GM23338 (cell line): ENCODE measurements at regions not wholly inside any gene's neighbourhood (a gene's known extent, or its start where the extent isn't known, plus 50 kb on each side); places are given as distances from the start of the nearest gene placed in this dataset.
A peak's percentile ranks its signal among the peaks of the same experiment; 100 is the strongest.

Experiments used
- ATAC-seq: fragments of 200-7000 bp; cut with Tn5 transposase; 3 replicates; pipeline ENCODE4 v1.9.1; 2020
- DNase-seq: peaks from one replicate; pipeline ENCODE4 v3.0.0-alpha.2; 2015; ENCODE audit warnings: low spot score
- H2AFZ ChIP-seq: fragments of 200-600 bp; sonication (generic); 2 replicates; pipeline ENCODE4 v1.8.0; 2016; ENCODE audit warnings: antibody characterized with exemption, mild to moderate bottlenecking, moderate library complexity
- H3F3A ChIP-seq: fragments of 200-600 bp; sonication (generic); replicated peaks from 2 replicates; pipeline ENCODE4 v1.8.0; 2017; ENCODE audit warnings: antibody characterized with exemption, mixed run types, low read depth
- H3K27ac ChIP-seq: fragments of 200-600 bp; sonication (generic); 2 replicates; pipeline ENCODE4 v1.6.1; 2016; ENCODE audit warnings: low read depth
- H3K27me3 ChIP-seq: fragments of 200-600 bp; sonication (generic); 2 replicates; pipeline ENCODE4 v1.8.0; 2016; ENCODE audit warnings: mild to moderate bottlenecking, mixed run types, moderate library complexity; ENCODE audit not compliant: insufficient read depth
- H3K36me3 ChIP-seq: fragments of 200-600 bp; sonication (generic); 2 replicates; pipeline ENCODE4 v1.8.0; 2016; ENCODE audit warnings: mild to moderate bottlenecking; ENCODE audit not compliant: insufficient read depth
- H3K4me1 ChIP-seq: fragments of 200-600 bp; sonication (generic); 2 replicates; pipeline ENCODE4 v1.8.0; 2016; ENCODE audit warnings: mild to moderate bottlenecking, moderate library complexity; ENCODE audit not compliant: insufficient read depth
- H3K4me2 ChIP-seq: fragments of 200-600 bp; sonication (generic); 2 replicates; pipeline ENCODE4 v1.7.1; 2017; ENCODE audit warnings: mixed run types
- H3K4me3 ChIP-seq: fragments of 200-600 bp; sonication (generic); 2 replicates; pipeline ENCODE4 v1.6.1; 2016; ENCODE audit warnings: mixed run types
- H3K79me2 ChIP-seq: fragments of 200-600 bp; sonication (generic); replicated peaks from 2 replicates; pipeline ENCODE4 v1.8.0; 2017; ENCODE audit warnings: mild to moderate bottlenecking; ENCODE audit not compliant: insufficient read depth
- H3K9me2 ChIP-seq: fragments of 200-600 bp; sonication (generic); 2 replicates; pipeline ENCODE4 v1.8.0; 2017; ENCODE audit not compliant: insufficient read depth
- H4K20me1 ChIP-seq: fragments of 200-600 bp; sonication (generic); replicated peaks from 2 replicates; pipeline ENCODE4 v1.8.0; 2017; ENCODE audit warnings: mild to moderate bottlenecking; ENCODE audit not compliant: insufficient read depth
- H3K27ac Mint-ChIP-seq: 2 replicates; pipeline ENCODE4 v1.8.0; 2020; ENCODE audit warnings: inconsistent platforms, mild to moderate bottlenecking, moderate library complexity, mixed read lengths
- H3K27me3 Mint-ChIP-seq: 3 replicates; pipeline ENCODE4 v1.8.0; 2022; ENCODE audit warnings: low read depth, mild to moderate bottlenecking, moderate library complexity, mixed read lengths, inconsistent platforms; ENCODE audit not compliant: insufficient read depth, poor library complexity
- H3K36me3 Mint-ChIP-seq: 3 replicates; pipeline ENCODE4 v1.8.0; 2021; ENCODE audit warnings: low read depth, mild to moderate bottlenecking, inconsistent platforms, moderate library complexity, mixed read lengths
- H3K4me1 Mint-ChIP-seq: 3 replicates; pipeline ENCODE4 v1.8.0; 2020; ENCODE audit warnings: mild to moderate bottlenecking, inconsistent platforms, mixed read lengths
- H3K4me3 Mint-ChIP-seq: 3 replicates; pipeline ENCODE4 v1.8.0; 2021; ENCODE audit warnings: moderate library complexity, mild to moderate bottlenecking, inconsistent platforms, mixed read lengths
- H3K9me3 Mint-ChIP-seq: 3 replicates; pipeline ENCODE4 v1.8.0; 2020; ENCODE audit warnings: moderate library complexity, mild to moderate bottlenecking, inconsistent platforms, mixed read lengths
- CREB1 ChIP-seq: fragments of 250-450 bp; sonication (Bioruptor Pico); IDR thresholded peaks from 2 replicates; pipeline ENCODE4 v1.5.0; 2020; ENCODE audit warnings: low read depth, mild to moderate bottlenecking, moderate library complexity
- EZH2 ChIP-seq: fragments of 200-600 bp; sonication (generic); IDR thresholded peaks from one replicate; pipeline ENCODE4 v1.8.0; 2017; ENCODE audit warnings: antibody characterized with exemption, mild to moderate bottlenecking, low read depth; ENCODE audit not compliant: unreplicated experiment
- EZH2phosphoT487 ChIP-seq: fragments of 200-600 bp; sonication (generic); IDR thresholded peaks from one replicate; pipeline ENCODE4 v1.8.1; 2018; ENCODE audit warnings: antibody characterized with exemption; ENCODE audit not compliant: unreplicated experiment
- JUNB ChIP-seq: IDR thresholded peaks from one replicate; pipeline ENCODE4 v1.6.1; 2016; ENCODE audit warnings: antibody characterized with exemption; ENCODE audit not compliant: unreplicated experiment
- NANOG ChIP-seq: IDR thresholded peaks from 2 replicates; pipeline ENCODE4 v1.6.1; 2016; ENCODE audit warnings: antibody characterized with exemption, borderline replicate concordance
- POLR2AphosphoS5 ChIP-seq: IDR thresholded peaks from 2 replicates; pipeline ENCODE4 v1.6.1; 2016; ENCODE audit warnings: antibody characterized with exemption, low read depth
- STAT1 ChIP-seq: IDR thresholded peaks from one replicate; pipeline ENCODE4 v1.6.1; 2016; ENCODE audit warnings: antibody characterized with exemption; ENCODE audit not compliant: unreplicated experiment
- ZNF114 ChIP-seq: fragments of 250-450 bp; sonication (Bioruptor Pico); IDR thresholded peaks from 2 replicates; pipeline ENCODE4 v1.5.0; 2020; ENCODE audit warnings: mild to moderate bottlenecking, moderate library complexity
- ZNF331 ChIP-seq: fragments of 250-450 bp; sonication (Bioruptor Pico); IDR thresholded peaks from 2 replicates; pipeline ENCODE4 v1.5.0; 2020; ENCODE audit warnings: low read depth, mild to moderate bottlenecking, moderate library complexity
- TF ChIP-seq, protein P1 (sequence below): IDR thresholded peaks from 2 replicates; pipeline ENCODE4 v1.6.1; 2016; ENCODE audit warnings: antibody characterized with exemption
- TF ChIP-seq, protein P2 (sequence below): fragments of 250-450 bp; sonication (Bioruptor Pico); IDR thresholded peaks from 2 replicates; pipeline ENCODE4 v1.5.0; 2020; ENCODE audit warnings: mild to moderate bottlenecking, moderate library complexity
- TF ChIP-seq, protein P3 (sequence below), 2 experiments: fragments of 200-600 bp in 1 of 2; sonication (generic) in 1 of 2; conservative IDR thresholded peaks; 2 replicates each; pipeline versions ENCODE4 v1.5.1 to v1.6.1; 2016 to 2017; ENCODE audit warnings: antibody characterized with exemption in 2 of 2, low read depth in 2 of 2, mild to moderate bottlenecking in 2 of 2, moderate library complexity in 1 of 2

DNA sequence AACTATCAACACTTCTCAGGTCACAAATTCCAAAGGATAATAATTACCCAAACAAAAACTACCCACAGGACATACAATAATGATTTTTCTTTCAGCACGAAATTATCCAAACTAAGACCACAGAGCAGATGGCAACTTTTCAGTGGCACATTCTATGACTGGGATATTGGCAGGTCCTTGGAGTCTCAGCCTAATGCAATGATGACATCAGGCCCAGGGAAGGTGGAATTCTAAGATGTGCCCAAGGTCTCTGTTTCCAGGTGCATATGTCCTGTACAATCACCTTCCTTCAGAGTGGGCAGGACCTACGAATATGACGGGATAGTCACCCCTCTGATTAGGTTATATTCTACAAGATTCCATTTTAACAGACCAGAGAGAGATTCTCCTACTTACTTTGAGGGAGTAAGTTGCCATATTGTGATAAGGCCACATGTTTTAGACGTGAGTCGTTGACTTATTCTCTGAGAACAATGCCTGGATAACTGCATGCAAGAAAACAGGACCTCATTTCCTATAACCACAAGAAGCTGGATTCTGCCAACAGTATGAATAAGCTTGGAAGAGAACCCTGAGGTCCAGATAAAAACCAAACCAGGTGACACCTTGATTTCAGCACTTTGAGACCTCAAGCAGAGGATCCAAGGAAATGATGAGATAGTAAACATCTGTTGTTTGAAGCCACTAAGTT is 69.9 kb downstream of the ZC3H11B start:
- no peak for DNase-seq
- peaks cover 19% of the 10 kb centered on the region for H3K4me1 Mint-ChIP-seq

DNA sequence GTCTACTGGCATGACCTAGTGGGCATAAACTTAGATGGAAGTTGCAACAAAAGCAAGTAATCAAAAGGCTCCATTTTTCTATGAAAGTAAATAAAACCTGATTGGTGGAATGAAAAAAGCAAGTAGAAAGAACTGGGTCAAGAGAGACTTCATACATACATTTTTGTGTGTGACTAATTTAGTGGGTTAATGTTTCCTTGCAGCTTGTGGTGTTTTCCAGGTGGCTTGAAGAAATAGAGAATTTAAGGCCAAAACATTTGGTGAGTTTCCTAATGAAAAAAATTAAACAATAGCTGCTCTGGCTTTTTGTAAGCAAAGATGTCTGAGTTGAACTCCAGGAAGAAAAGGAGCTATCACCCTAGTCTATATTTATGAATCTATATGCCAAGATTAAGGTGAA is 71.0 kb downstream of the ZC3H11B start:
- Mint-ChIP-seq H3K4me1 (peaks cover 19% of the 10 kb centered on the region), H3K27ac (no peak overlapping the region), H3K9me3 (peaks cover 9% of the 10 kb centered on the region), H3K4me3 (no peak overlapping the region), H3K27me3 (no peaks in the 10 kb centered on the region), H3K36me3 (peaks cover 4% of the 10 kb centered on the region)
- Histone ChIP-seq H3K27me3 (no peaks in the 10 kb centered on the region), H3K9me2 (peaks cover 13% of the 10 kb centered on the region; the same call in 1 of the 2 replicates), H2AFZ (no peak overlapping the region), H3K4me3 (no peak overlapping the region), H3F3A (no peaks in the 10 kb centered on the region), H3K4me2 (peak overlapping the region; percentile 64), H3K79me2 (no peaks in the 10 kb centered on the region), H3K27ac (no peak overlapping the region), H3K36me3 (no peaks in the 10 kb centered on the region), H4K20me1 (no peaks in the 10 kb centered on the region), H3K4me1 (peaks cover 22% of the 10 kb centered on the region)
- DNase-seq (no peak), ATAC-seq (no peak)
- TF ChIP-seq, protein P1, sequence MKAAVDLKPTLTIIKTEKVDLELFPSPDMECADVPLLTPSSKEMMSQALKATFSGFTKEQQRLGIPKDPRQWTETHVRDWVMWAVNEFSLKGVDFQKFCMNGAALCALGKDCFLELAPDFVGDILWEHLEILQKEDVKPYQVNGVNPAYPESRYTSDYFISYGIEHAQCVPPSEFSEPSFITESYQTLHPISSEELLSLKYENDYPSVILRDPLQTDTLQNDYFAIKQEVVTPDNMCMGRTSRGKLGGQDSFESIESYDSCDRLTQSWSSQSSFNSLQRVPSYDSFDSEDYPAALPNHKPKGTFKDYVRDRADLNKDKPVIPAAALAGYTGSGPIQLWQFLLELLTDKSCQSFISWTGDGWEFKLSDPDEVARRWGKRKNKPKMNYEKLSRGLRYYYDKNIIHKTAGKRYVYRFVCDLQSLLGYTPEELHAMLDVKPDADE = no peak
- TF ChIP-seq EZH2phosphoT487 (no peak), NANOG (no peak), STAT1 (no peak), ZNF331 (CRISPR knock-in tag) (no peak), ZNF114 (CRISPR knock-in tag) (no peak), JUNB (no peak), POLR2AphosphoS5 (no peak)
- TF ChIP-seq, protein P2, sequence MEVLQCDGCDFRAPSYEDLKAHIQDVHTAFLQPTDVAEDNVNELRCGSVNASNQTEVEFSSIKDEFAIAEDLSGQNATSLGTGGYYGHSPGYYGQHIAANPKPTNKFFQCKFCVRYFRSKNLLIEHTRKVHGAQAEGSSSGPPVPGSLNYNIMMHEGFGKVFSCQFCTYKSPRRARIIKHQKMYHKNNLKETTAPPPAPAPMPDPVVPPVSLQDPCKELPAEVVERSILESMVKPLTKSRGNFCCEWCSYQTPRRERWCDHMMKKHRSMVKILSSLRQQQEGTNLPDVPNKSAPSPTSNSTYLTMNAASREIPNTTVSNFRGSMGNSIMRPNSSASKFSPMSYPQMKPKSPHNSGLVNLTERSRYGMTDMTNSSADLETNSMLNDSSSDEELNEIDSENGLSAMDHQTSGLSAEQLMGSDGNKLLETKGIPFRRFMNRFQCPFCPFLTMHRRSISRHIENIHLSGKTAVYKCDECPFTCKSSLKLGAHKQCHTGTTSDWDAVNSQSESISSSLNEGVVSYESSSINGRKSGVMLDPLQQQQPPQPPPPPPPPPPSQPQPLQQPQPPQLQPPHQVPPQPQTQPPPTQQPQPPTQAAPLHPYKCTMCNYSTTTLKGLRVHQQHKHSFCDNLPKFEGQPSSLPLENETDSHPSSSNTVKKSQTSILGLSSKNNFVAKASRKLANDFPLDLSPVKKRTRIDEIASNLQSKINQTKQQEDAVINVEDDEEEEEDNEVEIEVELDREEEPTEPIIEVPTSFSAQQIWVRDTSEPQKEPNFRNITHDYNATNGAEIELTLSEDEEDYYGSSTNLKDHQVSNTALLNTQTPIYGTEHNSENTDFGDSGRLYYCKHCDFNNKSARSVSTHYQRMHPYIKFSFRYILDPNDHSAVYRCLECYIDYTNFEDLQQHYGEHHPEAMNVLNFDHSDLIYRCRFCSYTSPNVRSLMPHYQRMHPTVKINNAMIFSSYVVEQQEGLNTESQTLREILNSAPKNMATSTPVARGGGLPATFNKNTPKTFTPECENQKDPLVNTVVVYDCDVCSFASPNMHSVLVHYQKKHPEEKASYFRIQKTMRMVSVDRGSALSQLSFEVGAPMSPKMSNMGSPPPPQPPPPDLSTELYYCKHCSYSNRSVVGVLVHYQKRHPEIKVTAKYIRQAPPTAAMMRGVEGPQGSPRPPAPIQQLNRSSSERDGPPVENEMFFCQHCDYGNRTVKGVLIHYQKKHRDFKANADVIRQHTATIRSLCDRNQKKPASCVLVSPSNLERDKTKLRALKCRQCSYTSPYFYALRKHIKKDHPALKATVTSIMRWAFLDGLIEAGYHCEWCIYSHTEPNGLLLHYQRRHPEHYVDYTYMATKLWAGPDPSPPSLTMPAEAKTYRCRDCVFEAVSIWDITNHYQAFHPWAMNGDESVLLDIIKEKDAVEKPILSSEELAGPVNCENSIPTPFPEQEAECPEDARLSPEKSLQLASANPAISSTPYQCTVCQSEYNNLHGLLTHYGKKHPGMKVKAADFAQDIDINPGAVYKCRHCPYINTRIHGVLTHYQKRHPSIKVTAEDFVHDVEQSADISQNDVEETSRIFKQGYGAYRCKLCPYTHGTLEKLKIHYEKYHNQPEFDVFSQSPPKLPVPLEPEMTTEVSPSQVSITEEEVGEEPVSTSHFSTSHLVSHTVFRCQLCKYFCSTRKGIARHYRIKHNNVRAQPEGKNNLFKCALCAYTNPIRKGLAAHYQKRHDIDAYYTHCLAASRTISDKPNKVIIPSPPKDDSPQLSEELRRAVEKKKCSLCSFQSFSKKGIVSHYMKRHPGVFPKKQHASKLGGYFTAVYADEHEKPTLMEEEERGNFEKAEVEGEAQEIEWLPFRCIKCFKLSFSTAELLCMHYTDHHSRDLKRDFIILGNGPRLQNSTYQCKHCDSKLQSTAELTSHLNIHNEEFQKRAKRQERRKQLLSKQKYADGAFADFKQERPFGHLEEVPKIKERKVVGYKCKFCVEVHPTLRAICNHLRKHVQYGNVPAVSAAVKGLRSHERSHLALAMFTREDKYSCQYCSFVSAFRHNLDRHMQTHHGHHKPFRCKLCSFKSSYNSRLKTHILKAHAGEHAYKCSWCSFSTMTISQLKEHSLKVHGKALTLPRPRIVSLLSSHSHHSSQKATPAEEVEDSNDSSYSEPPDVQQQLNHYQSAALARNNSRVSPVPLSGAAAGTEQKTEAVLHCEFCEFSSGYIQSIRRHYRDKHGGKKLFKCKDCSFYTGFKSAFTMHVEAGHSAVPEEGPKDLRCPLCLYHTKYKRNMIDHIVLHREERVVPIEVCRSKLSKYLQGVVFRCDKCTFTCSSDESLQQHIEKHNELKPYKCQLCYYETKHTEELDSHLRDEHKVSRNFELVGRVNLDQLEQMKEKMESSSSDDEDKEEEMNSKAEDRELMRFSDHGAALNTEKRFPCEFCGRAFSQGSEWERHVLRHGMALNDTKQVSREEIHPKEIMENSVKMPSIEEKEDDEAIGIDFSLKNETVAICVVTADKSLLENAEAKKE (CRISPR knock-in tag) = no peak

More for the DNA sequence above, 69.9 kb downstream of the ZC3H11B start:
- H3K27ac ChIP-seq = no peak overlapping the region
- no peak for ATAC-seq
- no peaks in the 10 kb centered on the region for H3K27me3 Mint-ChIP-seq
- no peaks in the 10 kb centered on the region for H3K79me2 ChIP-seq
- H3K4me2 ChIP-seq = no peak overlapping the region
- no peaks in the 10 kb centered on the region for H3K36me3 ChIP-seq
- H3K27me3 ChIP-seq = no peaks in the 10 kb centered on the region
- H3K9me3 Mint-ChIP-seq = peaks cover 9% of the 10 kb centered on the region
- no peak overlapping the region for H3K27ac Mint-ChIP-seq
- H3K36me3 Mint-ChIP-seq = peaks cover 4% of the 10 kb centered on the region
- peaks cover 22% of the 10 kb centered on the region for H3K4me1 ChIP-seq
- H3K4me3 ChIP-seq = no peak overlapping the region
- H3K9me2 ChIP-seq = peaks cover 13% of the 10 kb centered on the region; the same call in 1 of the 2 replicates
- peak overlapping the region; percentile 30; the same call in 1 of the 2 replicates for H2AFZ ChIP-seq
- H4K20me1 ChIP-seq = no peaks in the 10 kb centered on the region
- no peak overlapping the region for H3K4me3 Mint-ChIP-seq
- no peak for TF ChIP-seq JUNB
- TF ChIP-seq ZNF331 (CRISPR knock-in tag) = no peak
- TF ChIP-seq STAT1 = no peak
- TF ChIP-seq NANOG = no peak
- no peak for TF ChIP-seq POLR2AphosphoS5
- TF ChIP-seq, protein P3, sequence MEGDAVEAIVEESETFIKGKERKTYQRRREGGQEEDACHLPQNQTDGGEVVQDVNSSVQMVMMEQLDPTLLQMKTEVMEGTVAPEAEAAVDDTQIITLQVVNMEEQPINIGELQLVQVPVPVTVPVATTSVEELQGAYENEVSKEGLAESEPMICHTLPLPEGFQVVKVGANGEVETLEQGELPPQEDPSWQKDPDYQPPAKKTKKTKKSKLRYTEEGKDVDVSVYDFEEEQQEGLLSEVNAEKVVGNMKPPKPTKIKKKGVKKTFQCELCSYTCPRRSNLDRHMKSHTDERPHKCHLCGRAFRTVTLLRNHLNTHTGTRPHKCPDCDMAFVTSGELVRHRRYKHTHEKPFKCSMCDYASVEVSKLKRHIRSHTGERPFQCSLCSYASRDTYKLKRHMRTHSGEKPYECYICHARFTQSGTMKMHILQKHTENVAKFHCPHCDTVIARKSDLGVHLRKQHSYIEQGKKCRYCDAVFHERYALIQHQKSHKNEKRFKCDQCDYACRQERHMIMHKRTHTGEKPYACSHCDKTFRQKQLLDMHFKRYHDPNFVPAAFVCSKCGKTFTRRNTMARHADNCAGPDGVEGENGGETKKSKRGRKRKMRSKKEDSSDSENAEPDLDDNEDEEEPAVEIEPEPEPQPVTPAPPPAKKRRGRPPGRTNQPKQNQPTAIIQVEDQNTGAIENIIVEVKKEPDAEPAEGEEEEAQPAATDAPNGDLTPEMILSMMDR (conservative IDR thresholded peaks at IDR 0.05; ENCODE audit: low read depth in 2 of 2) = no peak
- TF ChIP-seq EZH2 = no peak
- TF ChIP-seq ZNF114 (CRISPR knock-in tag) = no peak
- no peak for TF ChIP-seq CREB1
- H3F3A ChIP-seq = no peaks in the 10 kb centered on the region
